Osteoblast (primary cell): ENCODE measurements at regions not wholly inside any gene's neighbourhood (a gene's known extent, or its start where the extent isn't known, plus 50 kb on each side); places are given as distances from the start of the nearest gene placed in this dataset.
"Not testable (repeated sequence)": the region's sequence is repeated elsewhere in the genome, so short reads cannot be mapped to it uniquely, and the experiment has no call there.

Source experiments
- DNase-seq: peaks from one replicate; pipeline ENCODE4 v3.0.0; 2011; ENCODE audit warnings: low spot score, mixed read lengths; ENCODE audit not compliant: insufficient read length; ENCODE audit errors: missing footprints
- H2AFZ ChIP-seq: 2 replicates; pipeline ENCODE4 v1.6.0; 2011; ENCODE audit warnings: mild to moderate bottlenecking, low read length
- H3K27ac ChIP-seq: 2 replicates; pipeline ENCODE4 v1.5.1; 2011; ENCODE audit warnings: mild to moderate bottlenecking, low read depth, low read length, moderate library complexity
- H3K27me3 ChIP-seq: 2 replicates; pipeline ENCODE4 v1.6.0; 2012; ENCODE audit warnings: mild to moderate bottlenecking, control low read depth, inconsistent platforms, low read length, moderate library complexity; ENCODE audit not compliant: insufficient read depth
- H3K36me3 ChIP-seq: 2 replicates; pipeline ENCODE4 v1.5.1; 2011; ENCODE audit warnings: mild to moderate bottlenecking, low read length, control low read depth, moderate library complexity; ENCODE audit not compliant: insufficient read depth
- H3K4me1 ChIP-seq: 2 replicates; pipeline ENCODE4 v1.5.1; 2011; ENCODE audit warnings: mild to moderate bottlenecking, low read length, control low read depth, moderate library complexity; ENCODE audit not compliant: insufficient read depth
- H3K4me2 ChIP-seq: 2 replicates; pipeline ENCODE4 v1.6.0; 2011; ENCODE audit warnings: mild to moderate bottlenecking, low read length; ENCODE audit not compliant: insufficient read depth
- H3K4me3 ChIP-seq: fragments of 200-600 bp; sonication (generic); 3 replicates; pipeline ENCODE4 v1.5.1; 2012; ENCODE audit warnings: mild to moderate bottlenecking, low read length, inconsistent platforms; ENCODE audit not compliant: insufficient read depth
- H3K79me2 ChIP-seq: 2 replicates; pipeline ENCODE4 v1.6.0; 2012; ENCODE audit warnings: mild to moderate bottlenecking, low read length, control low read depth, inconsistent platforms; ENCODE audit not compliant: insufficient read depth
- H3K9me3 ChIP-seq: 2 replicates; pipeline ENCODE4 v1.5.1; 2011; ENCODE audit warnings: low read depth, low read length, control low read depth
- H4K20me1 ChIP-seq: 2 replicates; pipeline ENCODE4 v1.6.0; 2012; ENCODE audit warnings: mild to moderate bottlenecking, low read length, control low read depth; ENCODE audit not compliant: insufficient read depth
- CTCF ChIP-seq: IDR thresholded peaks from 2 replicates; pipeline ENCODE4 v1.5.1; 2011; ENCODE audit warnings: mild to moderate bottlenecking, low read depth, low read length, moderate library complexity; ENCODE audit errors: extremely low read depth

- Histone ChIP-seq H3K27me3 (no peaks in the 10 kb centered on the region), H3K79me2 (no peaks in the 10 kb centered on the region), H3K36me3 (no peaks in the 10 kb centered on the region), H3K9me3 (peaks cover 9% of the 10 kb centered on the region), H2AFZ (no peak overlapping the region), H4K20me1 (no peaks in the 10 kb centered on the region), H3K27ac (no peak overlapping the region), H3K4me1 (no peaks in the 10 kb centered on the region), H3K4me2 (no peak overlapping the region), H3K4me3 (no peak overlapping the region)
- no peak for DNase-seq
- TF ChIP-seq CTCF: no peak
Observed at GRCh38 chr3:6301626-6302025, 559.3 kb upstream of the GRM7 start.

GRCh38 chr3:6315906-6316305 is 545.0 kb upstream of the GRM7 start:
- no peak overlapping the region for H3K4me2 ChIP-seq
- no peak overlapping the region for H3K27ac ChIP-seq
- no peak overlapping the region for H2AFZ ChIP-seq
- H3K79me2 ChIP-seq: no peaks in the 10 kb centered on the region
- no peak overlapping the region for H3K4me3 ChIP-seq
- DNase-seq: no peak
- no peaks in the 10 kb centered on the region for H4K20me1 ChIP-seq
- no peaks in the 10 kb centered on the region for H3K27me3 ChIP-seq
- H3K36me3 ChIP-seq: no peaks in the 10 kb centered on the region
- no peaks in the 10 kb centered on the region for H3K4me1 ChIP-seq
- H3K9me3 ChIP-seq: peaks cover 2% of the 10 kb centered on the region
- no peak for TF ChIP-seq CTCF

- H3K4me2 ChIP-seq: no peak overlapping the region
- no peaks in the 10 kb centered on the region for H3K9me3 ChIP-seq
- no peak for TF ChIP-seq CTCF
- no peak overlapping the region for H3K4me3 ChIP-seq
- no peaks in the 10 kb centered on the region for H3K4me1 ChIP-seq
- H3K27ac ChIP-seq: no peak overlapping the region
- no peak overlapping the region for H2AFZ ChIP-seq
- no peaks in the 10 kb centered on the region for H3K36me3 ChIP-seq
- DNase-seq: peak; percentile 44
- H3K27me3 ChIP-seq: no peaks in the 10 kb centered on the region
- H3K79me2 ChIP-seq: no peaks in the 10 kb centered on the region
- no peaks in the 10 kb centered on the region for H4K20me1 ChIP-seq
Observed at GRCh38 chr3:6321999-6322398, 538.9 kb upstream of the GRM7 start.

DNA sequence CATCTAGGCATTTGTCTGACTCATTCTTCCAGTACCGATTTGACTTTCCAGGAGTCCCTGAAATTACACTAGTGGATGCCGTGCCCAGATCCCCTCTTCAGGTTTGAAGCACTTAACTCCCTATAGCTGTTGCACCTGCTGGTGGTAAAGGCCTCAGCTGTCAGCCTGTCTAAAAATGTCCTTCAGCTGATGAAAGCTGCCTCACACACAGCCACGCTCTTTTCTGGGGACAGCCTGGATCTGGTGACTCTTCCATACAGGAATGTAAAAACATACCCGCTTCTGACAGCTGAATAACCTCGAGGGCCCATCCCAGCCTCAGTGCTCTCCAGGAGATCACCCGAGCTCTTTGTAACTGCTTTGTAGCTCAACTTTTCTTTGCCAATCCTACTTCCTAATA is 534.1 kb upstream of the GRM7 start:
- H3K4me2 ChIP-seq: no peak overlapping the region
- no peaks in the 10 kb centered on the region for H3K4me1 ChIP-seq
- H3K27ac ChIP-seq: no peak overlapping the region
- no peak overlapping the region for H2AFZ ChIP-seq
- H3K27me3 ChIP-seq: no peaks in the 10 kb centered on the region
- no peak overlapping the region for H3K4me3 ChIP-seq
- H3K79me2 ChIP-seq: no peaks in the 10 kb centered on the region
- TF ChIP-seq CTCF: no peak
- H3K36me3 ChIP-seq: no peaks in the 10 kb centered on the region
- no peak for DNase-seq
- H3K9me3 ChIP-seq: no peaks in the 10 kb centered on the region
- no peaks in the 10 kb centered on the region for H4K20me1 ChIP-seq

DNA sequence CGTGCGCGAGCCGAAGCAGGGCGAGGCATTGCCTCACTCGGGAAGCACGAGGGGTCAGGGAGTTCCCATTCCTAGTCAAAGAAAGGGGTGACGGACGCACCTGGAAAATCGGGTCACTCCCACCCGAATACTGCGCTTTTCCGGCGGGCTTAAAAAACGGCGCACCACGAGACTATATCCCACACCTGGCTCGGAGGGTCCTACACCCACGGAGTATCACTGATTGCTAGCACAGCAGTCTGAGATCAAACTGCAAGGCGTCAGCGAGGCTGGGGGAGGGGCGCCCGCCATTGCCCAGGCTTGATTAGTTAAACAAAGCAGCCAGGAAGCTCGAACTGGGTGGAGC is 520.0 kb upstream of the GRM7 start:
- H3K9me3 ChIP-seq, H3K4me1 ChIP-seq, H3K79me2 ChIP-seq, H2AFZ ChIP-seq, H3K4me3 ChIP-seq, H3K4me2 ChIP-seq, H3K27ac ChIP-seq, H3K27me3 ChIP-seq, H3K36me3 ChIP-seq, H4K20me1 ChIP-seq, DNase-seq: not testable (repeated sequence)
